Suprapubic skin (tissue), 4 donors: ENCODE measurements at regions not wholly inside any gene's neighbourhood (a gene's known extent, or its start where the extent isn't known, plus 50 kb on each side); places are given as distances from the start of the nearest gene placed in this dataset.

Source experiments
- DNase-seq, 2 donors: peaks; one replicate each; pipeline ENCODE4 v3.0.0-alpha.2; 2019; ENCODE audit warnings: low spot score in 2 of 2
- H3K27ac ChIP-seq: fragments of 200-600 bp; sonication (generic); one replicate; pipeline ENCODE4 v1.5.1; 2019
- H3K27me3 ChIP-seq: fragments of 200-600 bp; sonication (generic); one replicate; pipeline ENCODE4 v1.5.1; 2019
- H3K36me3 ChIP-seq: fragments of 200-600 bp; sonication (generic); one replicate; pipeline ENCODE4 v1.5.1; 2019
- H3K4me1 ChIP-seq: fragments of 200-600 bp; sonication (generic); one replicate; pipeline ENCODE4 v1.5.1; 2019
- H3K4me3 ChIP-seq: fragments of 200-600 bp; sonication (generic); one replicate; pipeline ENCODE4 v1.5.1; 2019; ENCODE audit warnings: mild to moderate bottlenecking
- H3K9me3 ChIP-seq: fragments of 200-600 bp; sonication (generic); one replicate; pipeline ENCODE4 v1.5.1; 2019
- EP300 ChIP-seq: sonication (generic); formaldehyde crosslinking; IDR thresholded peaks from one replicate; pipeline ENCODE4 v1.6.1; 2017; ENCODE audit warnings: antibody characterized with exemption
- POLR2A ChIP-seq, 2 donors: fragments of 450-650 bp; IDR thresholded peaks; one replicate each; pipeline ENCODE4 v1.6.1; 2017; ENCODE audit warnings: antibody characterized with exemption in 2 of 2, mild to moderate bottlenecking in 2 of 2, moderate library complexity in 2 of 2
- POLR2AphosphoS5 ChIP-seq, 3 donors: sonication (generic); formaldehyde crosslinking; IDR thresholded peaks; one replicate each; pipeline ENCODE4 v1.6.1; 2017; ENCODE audit warnings: antibody characterized with exemption in 3 of 3
- WGBS: methylation state at CpG from one replicate; pipeline ENCODE4 v1.1.5; 2018; 5-methylcytosine and 5-hydroxymethylcytosine counted together
- TF ChIP-seq, protein P1 (sequence below), 2 donors: fragments of 200-600 bp in 1 of 2; fragments of 450-650 bp in 1 of 2; sonication (generic) in 1 of 2; IDR thresholded peaks; one replicate each; pipeline ENCODE4 v1.5.1; 2016 to 2019; ENCODE audit warnings: antibody characterized with exemption in 2 of 2, mild to moderate bottlenecking in 1 of 2, moderate library complexity in 1 of 2

DNA sequence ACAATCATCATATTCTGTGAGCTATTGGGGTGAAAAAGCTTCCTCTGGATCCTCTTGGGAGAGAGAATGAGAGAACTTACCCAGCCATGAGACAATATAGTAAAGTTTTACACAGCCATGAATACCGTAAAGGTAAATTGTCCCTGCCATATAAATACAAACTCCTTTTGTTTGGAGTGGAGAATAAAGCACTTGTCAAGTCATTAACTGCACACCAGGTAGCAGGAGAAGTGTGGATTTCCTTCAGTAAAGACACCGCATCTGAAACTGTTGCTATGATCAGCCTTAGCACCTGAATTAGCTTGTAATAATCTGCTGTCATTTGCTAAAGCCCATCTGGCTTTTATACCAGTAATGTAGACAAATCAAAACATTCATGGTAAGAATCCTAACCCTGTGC lies 336.6 kb upstream of the SLCO3A1 start:
- Histone ChIP-seq H3K4me3 (no peak overlapping the region), H3K9me3 (no peaks in the 10 kb centered on the region), H3K4me1 (peaks cover 5% of the 10 kb centered on the region), H3K27me3 (no peaks in the 10 kb centered on the region), H3K36me3 (no peaks in the 10 kb centered on the region), H3K27ac (no peak overlapping the region)
- TF ChIP-seq EP300 (no peak), POLR2A (IDR thresholded peaks at IDR 0.05) (no peak), POLR2AphosphoS5 (IDR thresholded peaks at IDR 0.05) (no peak)
- TF ChIP-seq, protein P1, sequence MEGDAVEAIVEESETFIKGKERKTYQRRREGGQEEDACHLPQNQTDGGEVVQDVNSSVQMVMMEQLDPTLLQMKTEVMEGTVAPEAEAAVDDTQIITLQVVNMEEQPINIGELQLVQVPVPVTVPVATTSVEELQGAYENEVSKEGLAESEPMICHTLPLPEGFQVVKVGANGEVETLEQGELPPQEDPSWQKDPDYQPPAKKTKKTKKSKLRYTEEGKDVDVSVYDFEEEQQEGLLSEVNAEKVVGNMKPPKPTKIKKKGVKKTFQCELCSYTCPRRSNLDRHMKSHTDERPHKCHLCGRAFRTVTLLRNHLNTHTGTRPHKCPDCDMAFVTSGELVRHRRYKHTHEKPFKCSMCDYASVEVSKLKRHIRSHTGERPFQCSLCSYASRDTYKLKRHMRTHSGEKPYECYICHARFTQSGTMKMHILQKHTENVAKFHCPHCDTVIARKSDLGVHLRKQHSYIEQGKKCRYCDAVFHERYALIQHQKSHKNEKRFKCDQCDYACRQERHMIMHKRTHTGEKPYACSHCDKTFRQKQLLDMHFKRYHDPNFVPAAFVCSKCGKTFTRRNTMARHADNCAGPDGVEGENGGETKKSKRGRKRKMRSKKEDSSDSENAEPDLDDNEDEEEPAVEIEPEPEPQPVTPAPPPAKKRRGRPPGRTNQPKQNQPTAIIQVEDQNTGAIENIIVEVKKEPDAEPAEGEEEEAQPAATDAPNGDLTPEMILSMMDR (IDR thresholded peaks at IDR 0.05) = no peak
- DNase-seq = no peak
- WGBS = 85% methylated on average over 2 of the region's 2 CpGs

DNA sequence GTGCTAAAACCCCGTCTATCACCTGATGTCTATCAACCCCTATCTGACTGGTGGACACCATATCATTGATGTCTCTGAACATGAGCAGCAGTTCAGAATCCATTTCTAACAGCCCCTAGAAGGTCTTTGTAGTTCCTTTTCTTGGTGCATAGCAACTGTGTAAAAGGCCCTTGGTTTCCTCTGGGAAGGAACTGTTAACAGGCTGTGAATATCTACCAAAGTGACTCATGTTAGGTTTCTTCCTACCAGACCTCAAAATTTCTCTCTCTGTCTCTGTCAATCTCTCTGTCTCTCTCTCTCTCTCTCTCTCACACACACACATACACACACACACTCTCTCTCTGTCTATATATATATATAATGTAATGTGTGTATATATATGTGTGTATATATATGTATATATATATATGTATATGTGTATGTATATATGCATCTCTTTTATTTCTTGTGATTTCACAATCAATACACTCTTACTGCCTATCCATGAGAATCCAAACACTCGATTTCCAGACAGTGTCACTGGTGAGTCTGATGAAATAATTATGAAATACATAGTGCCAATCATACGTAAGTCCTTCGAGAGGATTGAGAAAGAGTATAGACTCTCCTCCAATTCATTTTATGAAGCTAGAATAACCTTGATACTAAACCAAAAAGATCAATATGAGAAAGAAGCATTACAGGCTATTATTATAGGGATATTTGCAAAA lies 335.9 kb upstream of the SLCO3A1 start:
- DNase-seq = no peak
- TF ChIP-seq POLR2A (IDR thresholded peaks at IDR 0.05) (no peak), EP300 (no peak), POLR2AphosphoS5 (IDR thresholded peaks at IDR 0.05) (no peak)
- TF ChIP-seq, protein P1 (IDR thresholded peaks at IDR 0.05) = no peak
- no peaks in the 10 kb centered on the region for H3K36me3 ChIP-seq
- H3K27ac ChIP-seq = no peak overlapping the region
- H3K9me3 ChIP-seq = no peaks in the 10 kb centered on the region
- H3K4me3 ChIP-seq = no peak overlapping the region
- peaks cover 5% of the 10 kb centered on the region for H3K4me1 ChIP-seq
- no peaks in the 10 kb centered on the region for H3K27me3 ChIP-seq
- WGBS = 82% methylated on average over 4 of the region's 4 CpGs

DNA sequence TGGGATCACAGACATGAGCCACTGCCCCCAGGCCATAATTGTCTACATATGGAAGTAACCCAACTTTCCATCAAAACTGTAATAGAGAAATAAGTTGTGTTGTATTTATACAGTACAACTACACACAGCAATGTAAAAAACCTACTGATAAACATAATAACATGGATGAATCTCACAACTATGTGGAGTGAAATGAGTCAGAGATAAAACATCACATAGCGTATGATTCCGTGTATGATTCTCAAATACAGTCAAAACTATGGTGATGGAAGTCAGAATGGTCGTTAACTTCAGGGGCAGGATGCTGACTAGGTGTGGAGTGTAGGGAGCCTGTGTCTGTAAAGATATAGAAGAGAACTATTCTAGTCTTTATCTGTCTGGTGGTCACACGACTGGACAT lies 332.7 kb upstream of the SLCO3A1 start:
- no peaks in the 10 kb centered on the region for H3K9me3 ChIP-seq
- peaks cover under 1% of the 10 kb centered on the region for H3K4me1 ChIP-seq
- no peak for TF ChIP-seq POLR2AphosphoS5 (IDR thresholded peaks at IDR 0.05)
- no peak for TF ChIP-seq POLR2A (IDR thresholded peaks at IDR 0.05)
- no peak for TF ChIP-seq EP300
- TF ChIP-seq, protein P1 (IDR thresholded peaks at IDR 0.05) = no peak
- H3K4me3 ChIP-seq = no peak overlapping the region
- H3K36me3 ChIP-seq = no peaks in the 10 kb centered on the region
- H3K27ac ChIP-seq = no peak overlapping the region
- H3K27me3 ChIP-seq = no peaks in the 10 kb centered on the region
- WGBS = 84% methylated on average over 4 of the region's 4 CpGs
- DNase-seq = no peak

DNA sequence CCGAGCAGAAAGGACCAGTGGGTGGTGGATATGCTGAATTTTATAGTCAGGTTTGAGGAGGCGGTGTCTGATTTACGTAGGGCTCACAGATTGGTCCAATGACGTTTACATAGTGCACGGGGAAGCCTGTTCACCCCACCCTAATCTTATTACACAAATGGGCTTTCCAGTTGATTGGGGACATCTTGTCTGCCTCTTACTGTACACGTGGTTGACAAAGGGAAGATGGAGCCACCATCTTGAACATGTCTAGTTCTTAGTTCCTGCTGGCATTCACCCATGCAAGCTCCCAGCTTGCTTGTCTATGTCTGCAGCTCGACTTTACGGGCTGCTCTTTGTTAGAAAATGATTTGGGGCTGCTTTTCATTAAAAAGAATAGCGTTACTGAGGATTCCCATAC lies 332.0 kb upstream of the SLCO3A1 start:
- no peaks in the 10 kb centered on the region for H3K9me3 ChIP-seq
- H3K36me3 ChIP-seq = no peaks in the 10 kb centered on the region
- no peaks in the 10 kb centered on the region for H3K27me3 ChIP-seq
- H3K27ac ChIP-seq = no peak overlapping the region
- TF ChIP-seq POLR2A (IDR thresholded peaks at IDR 0.05) (no peak), EP300 (no peak)
- H3K4me1 ChIP-seq = no peaks in the 10 kb centered on the region
- 72% methylated on average over 9 of the region's 9 CpGs for WGBS
- no peak for DNase-seq
- H3K4me3 ChIP-seq = no peak overlapping the region

DNA sequence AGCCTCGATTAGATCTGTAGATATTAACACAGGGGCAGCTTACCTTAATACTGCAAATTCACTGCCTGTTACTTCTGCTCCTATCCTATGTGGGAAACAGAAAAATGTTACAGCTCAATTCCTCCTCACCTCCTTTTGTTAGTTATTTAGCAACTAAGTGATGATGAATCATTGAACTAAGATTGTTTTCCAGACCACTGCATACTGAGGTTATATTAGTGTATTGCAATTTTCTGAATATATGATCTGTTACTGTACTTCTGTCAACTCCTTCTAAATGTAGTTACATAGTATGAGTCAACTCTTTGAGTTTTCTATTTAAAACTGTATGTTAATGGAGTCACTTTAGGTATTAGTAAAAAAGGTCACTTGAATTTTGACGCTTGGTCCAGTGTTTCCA lies 331.5 kb upstream of the SLCO3A1 start:
- WGBS = 71% methylated on average over 2 of the region's 2 CpGs
- no peaks in the 10 kb centered on the region for H3K4me1 ChIP-seq
- no peaks in the 10 kb centered on the region for H3K36me3 ChIP-seq
- DNase-seq = no peak
- no peaks in the 10 kb centered on the region for H3K27me3 ChIP-seq
- no peaks in the 10 kb centered on the region for H3K9me3 ChIP-seq
- H3K27ac ChIP-seq = no peak overlapping the region
- no peak overlapping the region for H3K4me3 ChIP-seq
- TF ChIP-seq EP300 (no peak), POLR2A (IDR thresholded peaks at IDR 0.05) (no peak), POLR2AphosphoS5 (IDR thresholded peaks at IDR 0.05) (no peak)
- TF ChIP-seq, protein P1 (IDR thresholded peaks at IDR 0.05) = no peak
